RKO (cell line): ENCODE measurements at regions not wholly inside any gene's neighbourhood (a gene's known extent, or its start where the extent isn't known, plus 50 kb on each side); places are given as distances from the start of the nearest gene placed in this dataset.
"Not testable (repeated sequence)": the region's sequence is repeated elsewhere in the genome, so short reads cannot be mapped to it uniquely, and the experiment has no call there.

Experiments used
- DNase-seq: peaks from one replicate; pipeline ENCODE4 v3.0.0-alpha.2; 2016; ENCODE audit warnings: low spot score

- DNase-seq, result not testable (repeated sequence)
Observed at GRCh38 chr7:9919-10318, 182.5 kb upstream of the FAM20C start.

DNA sequence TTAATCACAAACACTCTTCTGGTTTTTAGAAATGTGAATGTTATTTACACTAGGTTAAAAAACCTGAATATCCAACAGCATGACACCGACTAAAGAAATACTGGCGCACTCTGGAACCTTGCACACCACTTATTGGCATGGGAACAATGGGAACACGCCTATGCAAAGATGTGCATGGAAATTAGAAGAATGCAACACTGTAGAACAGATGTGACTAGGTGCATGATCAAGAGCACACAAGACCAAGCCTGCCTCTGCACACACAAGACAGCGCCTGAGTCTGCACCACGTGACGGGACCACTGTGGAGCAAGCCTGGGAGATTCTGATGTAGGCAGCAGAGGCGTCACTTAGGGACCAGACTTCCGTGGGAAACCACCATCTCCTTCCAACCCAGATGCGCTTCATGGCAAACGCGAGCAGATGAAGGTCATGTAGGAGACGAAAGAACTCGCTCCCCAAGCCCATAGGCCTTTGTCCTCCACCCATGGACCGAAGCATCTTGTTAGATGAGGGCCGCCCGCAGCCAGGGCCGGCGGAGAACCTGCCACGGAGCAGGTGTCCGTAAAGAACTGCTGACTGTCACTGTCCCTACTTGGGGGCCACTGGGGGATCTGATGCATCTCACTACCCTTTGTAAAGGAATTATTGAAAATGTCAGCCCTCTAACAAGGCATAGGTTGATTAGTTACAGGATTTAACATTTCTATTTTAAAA is 159.6 kb upstream of the FAM20C start:
- not testable (repeated sequence) for DNase-seq

DNA sequence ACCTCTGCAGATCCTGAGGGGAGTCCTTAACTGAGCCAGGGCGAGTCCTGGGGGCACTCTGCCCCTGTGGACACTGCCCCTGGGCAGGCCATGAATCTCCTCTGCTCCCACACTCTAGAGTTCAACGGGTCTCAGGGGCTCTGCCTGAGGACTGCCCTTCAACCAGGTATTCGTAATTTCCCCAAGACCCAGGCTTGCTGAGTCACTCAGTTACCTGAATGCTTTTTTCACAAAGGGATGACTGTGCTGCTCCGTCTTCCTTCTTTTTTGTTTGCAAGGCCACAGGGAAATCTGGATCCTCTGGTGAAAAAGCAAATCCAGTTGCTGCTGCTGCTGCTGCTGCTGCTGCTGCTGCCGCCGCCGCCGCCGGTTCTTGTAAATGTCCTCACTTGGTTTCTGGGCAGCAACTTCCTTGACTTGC is 157.2 kb upstream of the FAM20C start:
- not testable (repeated sequence) for DNase-seq

DNA sequence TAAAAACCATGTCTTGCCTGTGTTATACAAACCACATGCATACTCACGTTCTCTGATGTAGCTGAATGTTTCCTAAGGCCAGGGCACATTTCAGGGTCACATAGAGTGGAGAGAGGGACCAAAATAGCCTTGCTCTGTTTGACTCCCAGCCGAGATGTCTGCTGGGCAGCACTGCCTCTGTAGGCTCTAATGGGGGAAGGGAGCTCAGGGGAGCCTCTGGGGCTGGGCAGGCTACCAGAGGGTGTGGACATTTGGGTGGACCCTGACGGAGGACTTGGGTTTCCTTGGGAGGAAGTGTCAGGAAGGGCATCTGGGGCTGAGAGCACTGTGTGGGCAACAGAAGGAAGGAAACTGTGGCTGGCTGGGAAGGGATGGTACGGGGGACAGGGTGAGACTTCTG is 155.8 kb upstream of the FAM20C start:
- not testable (repeated sequence) for DNase-seq

DNA sequence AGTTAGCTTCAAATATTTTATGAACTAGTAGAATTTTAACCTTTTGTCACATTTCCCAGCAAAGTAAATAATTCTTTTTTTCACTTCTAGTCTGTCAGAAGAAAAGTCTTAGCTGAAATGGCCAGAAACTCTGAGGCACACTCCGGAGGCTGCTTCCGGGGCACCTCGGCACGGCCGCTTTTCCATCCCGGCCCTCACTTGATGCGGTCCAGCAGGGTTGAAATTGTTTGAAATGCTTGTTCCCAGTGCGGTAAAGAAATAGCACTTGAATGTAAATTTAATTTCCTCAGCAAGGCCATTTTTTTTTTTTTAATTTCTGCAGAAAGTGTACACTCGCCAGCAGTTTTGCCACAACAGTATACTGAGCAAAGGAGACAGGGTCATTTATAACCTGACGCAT is 154.7 kb upstream of the FAM20C start:
- not testable (repeated sequence) for DNase-seq

DNA sequence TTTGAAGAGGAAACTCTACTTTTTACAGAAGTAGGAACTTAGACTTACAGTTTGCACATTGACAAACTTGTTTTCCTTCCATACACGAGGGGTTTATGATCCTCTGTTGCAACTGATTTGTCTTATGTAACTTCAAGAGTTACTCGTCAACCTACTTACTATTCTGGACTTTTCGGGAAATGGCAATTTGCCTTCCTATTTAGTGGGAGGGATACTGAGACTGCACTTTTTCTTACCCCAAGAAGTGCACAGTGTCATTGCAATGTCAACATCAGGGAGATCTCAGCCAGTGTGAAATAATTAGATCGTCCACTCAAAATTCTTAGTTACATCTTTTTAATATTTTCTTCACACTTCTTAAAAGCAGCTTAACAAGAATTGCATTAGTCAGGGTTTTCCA is 153.9 kb upstream of the FAM20C start:
- not testable (repeated sequence) for DNase-seq

GRCh38 chr7:39984-40740 is 152.2 kb upstream of the FAM20C start:
- not testable (repeated sequence) for DNase-seq

DNA sequence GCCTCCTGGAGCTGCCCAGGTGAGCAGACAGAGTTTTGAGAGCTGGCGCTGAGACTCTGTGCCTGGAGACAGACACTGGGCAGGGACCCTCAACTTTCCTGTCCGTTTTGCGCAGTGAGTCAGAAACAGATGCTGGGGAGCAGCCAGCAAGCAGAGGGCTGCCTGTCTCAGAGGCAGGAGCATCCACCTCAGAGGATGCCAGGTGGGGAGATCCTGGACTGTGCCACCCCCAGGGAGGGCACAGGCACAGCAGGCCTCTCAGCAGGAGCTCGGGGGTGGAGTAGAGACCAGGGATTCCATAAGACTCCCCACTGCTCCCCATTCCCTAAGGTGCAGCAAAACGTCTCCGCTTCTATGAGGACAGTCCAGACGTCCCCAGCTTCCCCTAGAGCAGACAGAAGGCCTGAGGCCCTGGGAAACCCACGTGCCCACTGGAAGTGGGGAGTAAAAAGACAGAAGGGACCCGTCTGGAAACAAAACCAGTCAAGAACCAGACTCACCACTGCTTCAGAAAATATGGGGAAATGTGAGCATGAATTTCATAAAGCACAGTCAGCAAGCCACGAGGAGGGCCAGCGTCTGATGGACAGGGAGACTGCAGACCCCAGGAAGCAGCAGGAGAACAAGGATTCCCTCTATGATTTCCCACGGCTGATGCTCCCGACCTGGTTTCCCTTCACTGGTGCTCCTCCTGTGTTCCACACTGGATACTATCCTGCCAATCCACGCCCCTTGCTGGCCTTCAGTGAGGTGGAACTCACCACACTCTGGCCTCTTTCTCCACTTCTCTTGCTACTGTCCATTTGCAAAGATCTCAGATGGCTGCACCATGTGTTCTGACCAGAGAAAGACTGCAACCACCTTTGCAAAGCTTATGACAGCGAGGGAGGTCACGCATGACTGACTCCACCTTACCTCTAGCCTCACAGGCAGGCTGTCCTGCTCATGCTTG is 151.3 kb upstream of the FAM20C start:
- DNase-seq, result no peak

- DNase-seq, result no peak
Observed at GRCh38 chr7:41917-42565, 150.3 kb upstream of the FAM20C start.

GRCh38 chr7:43791-44540 is 148.4 kb upstream of the FAM20C start:
- DNase-seq, result no peak

GRCh38 chr7:44541-44896 is 147.9 kb upstream of the FAM20C start:
- no peak for DNase-seq

- no peak for DNase-seq
Observed at GRCh38 chr7:45106-46090, 147.0 kb upstream of the FAM20C start.

DNA sequence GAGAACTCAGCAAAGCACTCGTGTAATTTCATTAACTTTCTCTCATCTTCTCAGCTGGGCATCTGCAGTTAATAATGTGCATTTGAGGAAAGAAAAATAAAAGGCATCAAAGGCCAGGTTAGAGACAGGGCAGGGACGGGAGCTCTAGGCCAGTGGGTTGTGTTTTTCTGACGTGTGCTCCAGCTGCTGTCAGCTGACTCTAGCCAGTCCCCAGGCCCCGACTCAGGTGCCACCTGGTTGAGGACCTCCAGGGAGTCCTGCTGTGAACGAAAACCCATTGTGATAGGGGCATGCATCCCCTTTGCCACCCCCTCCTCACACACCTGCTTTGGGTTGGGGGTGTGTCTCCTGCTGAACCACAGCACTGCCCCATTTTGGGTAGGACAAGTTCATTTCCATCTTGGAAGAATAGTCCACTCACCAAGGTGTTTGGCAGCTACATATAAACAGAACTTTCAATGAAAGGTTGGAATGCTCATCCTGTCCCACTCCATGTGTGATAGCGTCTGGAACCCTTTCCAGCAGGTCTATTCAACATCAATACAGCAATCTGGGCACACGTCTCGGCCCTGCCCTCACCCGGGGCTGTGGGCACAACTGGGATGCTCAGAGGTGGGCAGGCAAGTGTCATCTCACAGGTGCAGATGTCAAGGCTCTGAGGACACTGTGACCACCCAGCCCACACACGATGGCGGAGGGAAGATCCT is 146.1 kb upstream of the FAM20C start:
- DNase-seq, result no peak

GRCh38 chr7:46830-47140 is 145.6 kb upstream of the FAM20C start:
- DNase-seq, result no peak

DNA sequence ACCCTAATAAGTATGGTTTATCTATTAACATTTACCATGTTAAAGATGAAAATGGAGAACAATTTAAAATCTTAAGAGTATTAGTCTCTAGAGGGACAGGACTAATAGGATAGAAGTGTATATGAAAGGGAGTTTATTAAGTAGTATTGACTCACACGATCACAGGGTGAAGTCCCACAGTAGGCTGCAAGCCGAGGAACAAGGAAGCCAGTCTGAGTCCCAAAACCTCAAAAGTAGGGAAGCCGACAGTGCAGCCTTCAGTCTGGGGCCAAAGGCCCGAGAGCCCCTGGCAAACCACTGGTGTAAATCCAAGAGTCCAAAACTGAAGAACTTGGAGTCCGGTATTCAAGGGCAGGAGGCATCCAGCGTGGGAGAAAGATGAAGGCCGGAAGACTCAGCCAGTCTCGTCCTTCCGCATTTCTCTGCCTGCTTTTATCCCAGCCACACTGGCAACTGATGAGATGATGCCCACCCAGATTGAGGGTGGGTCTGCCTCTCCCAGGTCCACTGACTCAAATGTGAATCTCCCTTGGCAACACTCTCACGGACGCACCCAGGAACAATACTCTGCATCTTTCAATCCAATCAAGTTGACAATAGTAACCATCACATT is 140.8 kb upstream of the FAM20C start:
- DNase-seq, result no peak

DNA sequence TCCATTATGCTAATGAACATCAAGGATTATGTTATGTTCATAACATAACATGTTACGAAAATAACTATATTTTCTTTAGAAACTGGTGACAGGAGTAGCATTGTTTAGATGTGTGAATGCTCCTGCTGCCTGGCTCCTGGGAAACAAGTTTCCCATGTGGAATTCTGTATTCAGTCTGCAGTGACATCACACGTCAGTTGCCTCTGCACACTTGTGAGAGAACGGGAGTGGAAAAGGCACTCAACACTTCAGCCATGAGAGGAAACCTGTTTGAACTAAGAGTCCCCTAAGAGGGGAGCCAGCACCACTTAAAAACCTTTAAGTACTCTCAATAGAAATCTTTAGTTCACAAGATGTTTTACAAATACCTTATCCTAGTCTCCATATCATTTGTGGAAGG is 140.3 kb upstream of the FAM20C start:
- DNase-seq, result no peak

GRCh38 chr7:53531-53930 is 138.8 kb upstream of the FAM20C start:
- DNase-seq, result no peak

GRCh38 chr7:54615-55014 is 137.8 kb upstream of the FAM20C start:
- no peak for DNase-seq

- no peak for DNase-seq
Observed at GRCh38 chr7:55690-56248, 136.6 kb upstream of the FAM20C start.
